KG1 (cell line): ENCODE measurements at regions not wholly inside any gene's neighbourhood (a gene's known extent, or its start where the extent isn't known, plus 50 kb on each side); places are given as distances from the start of the nearest gene placed in this dataset.
"Not testable (repeated sequence)": the region's sequence is repeated elsewhere in the genome, so short reads cannot be mapped to it uniquely, and the experiment has no call there.

Experiments used
- DNase-seq: peaks from one replicate; lab custom pipeline; 2025; lab: John Stamatoyannopoulos, UW

DNA sequence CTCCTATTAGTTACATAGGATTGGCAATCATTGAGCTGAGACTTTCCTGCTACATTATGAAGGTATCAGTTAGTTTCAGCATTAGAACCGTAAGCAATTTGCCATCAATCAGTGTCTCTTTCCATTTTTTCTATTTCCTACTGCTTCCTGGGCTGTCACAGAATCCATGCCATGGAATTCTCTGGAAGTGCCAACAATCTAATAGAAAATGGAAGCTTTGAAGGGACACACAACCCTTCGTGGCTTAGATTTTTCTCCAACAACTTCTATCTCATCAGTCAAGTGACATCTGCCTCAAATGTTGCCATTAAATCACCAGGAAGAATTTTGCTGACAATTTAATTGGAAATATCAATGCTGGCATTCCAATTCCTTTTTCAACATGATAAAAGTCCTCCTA is 183.5 kb upstream of the PARD3B start:
- no peak for DNase-seq

DNA sequence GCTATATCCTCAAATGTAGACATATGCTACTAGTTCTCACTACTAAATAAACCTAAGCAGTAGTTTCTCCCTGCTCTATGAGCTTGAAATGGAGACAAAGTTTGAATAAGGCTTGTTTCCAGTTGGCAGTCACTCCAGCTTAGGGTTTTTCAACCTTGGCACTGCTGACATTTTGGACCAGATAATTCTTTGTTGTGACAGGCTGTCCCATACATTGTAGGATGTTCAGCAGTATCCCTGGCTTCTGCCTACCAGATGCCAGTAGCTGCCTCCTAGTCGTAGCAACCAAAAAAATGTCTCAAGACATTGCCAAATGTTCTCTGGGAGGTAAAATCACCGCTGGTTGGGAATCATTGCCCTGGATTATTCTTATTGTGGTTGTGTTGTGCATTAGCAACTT is 182.7 kb upstream of the PARD3B start:
- no peak for DNase-seq

DNA sequence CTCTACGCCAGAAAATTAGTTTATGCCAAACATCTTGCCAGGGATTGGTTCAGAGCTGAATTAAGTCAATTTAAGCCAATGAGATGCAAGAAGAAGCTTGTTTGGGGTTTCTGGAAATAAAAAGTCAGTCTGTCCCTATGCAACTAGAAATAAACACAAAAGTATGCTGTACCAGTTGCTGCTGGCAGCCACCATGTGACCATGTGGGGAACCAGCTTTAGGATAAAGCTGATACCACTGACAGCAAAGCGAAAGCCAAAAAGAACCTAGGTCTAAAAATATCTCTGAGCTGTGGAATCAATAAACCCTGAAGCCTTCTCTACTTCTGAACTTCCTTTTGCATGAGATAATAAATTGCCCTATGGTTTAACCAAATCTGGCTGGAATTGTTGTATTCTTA is 181.8 kb upstream of the PARD3B start:
- no peak for DNase-seq

DNA sequence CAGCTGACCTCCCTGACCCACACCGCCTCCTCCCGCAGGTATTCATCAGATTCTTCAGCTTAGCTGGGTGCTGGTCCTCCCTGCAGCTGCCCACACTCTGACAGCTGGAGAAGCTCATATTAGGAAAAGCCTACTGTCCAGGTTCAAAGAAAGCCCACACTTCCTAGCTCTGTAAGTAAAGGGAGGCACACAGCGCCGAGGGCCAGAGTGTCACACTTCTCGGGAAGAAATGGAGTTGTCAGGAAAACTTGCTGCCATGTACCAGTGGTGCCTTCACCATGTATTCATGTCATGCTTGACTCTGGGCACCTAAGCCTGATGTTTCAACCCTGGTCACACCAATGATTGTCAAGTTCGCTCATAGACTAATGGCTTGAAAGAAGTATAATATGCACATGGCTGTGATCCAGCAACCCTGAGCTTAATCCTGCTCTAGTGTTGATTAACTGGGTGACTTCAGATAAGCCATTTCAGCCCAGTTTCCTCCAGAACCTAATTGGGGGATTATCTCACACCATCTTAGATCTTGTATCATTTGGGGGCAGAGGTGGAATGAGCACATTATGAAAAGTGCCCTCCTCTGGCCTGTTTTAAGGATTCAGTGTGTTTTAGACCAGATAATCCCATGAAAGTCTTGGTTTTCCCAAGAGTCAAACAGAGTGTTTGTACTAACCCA is 180.3 kb upstream of the PARD3B start:
- no peak for DNase-seq

DNA sequence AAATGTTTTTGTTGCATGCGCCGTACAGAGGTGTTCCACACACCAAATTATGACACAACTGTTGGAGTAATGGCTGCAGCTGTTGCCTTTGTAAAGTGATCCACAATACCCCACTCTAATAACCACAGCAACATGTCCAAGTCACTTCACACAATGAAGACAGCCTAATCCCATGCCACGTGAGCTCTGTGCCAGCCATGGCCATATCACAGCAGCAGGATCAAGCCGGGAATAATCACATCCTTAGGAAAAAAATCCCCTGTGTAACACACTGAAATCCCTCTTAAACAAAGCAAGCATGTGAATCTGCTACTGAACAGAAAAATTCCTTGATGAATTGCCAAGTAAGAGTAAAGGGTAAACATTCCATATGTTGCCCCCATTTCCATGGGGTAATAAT is 179.5 kb upstream of the PARD3B start:
- DNase-seq = no peak

DNA sequence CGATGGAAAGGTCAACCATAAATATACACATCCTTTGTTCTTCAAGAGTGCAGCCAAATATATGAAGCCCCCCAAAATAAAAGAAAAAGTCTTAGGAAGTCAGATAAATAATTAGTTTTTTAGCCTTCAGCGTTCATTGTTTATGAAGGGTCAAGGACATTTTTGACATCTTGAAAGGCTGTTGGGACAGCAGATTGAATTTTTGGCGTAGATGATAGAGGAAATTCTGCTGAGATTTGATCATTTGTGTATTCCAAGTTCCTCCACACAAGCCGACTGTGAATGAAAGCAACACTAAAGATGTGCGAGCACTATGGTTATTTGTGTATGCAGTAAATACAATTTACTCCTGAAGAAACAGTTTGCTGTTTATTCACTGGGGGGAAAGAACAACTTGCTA is 177.8 kb upstream of the PARD3B start:
- no peak for DNase-seq

DNA sequence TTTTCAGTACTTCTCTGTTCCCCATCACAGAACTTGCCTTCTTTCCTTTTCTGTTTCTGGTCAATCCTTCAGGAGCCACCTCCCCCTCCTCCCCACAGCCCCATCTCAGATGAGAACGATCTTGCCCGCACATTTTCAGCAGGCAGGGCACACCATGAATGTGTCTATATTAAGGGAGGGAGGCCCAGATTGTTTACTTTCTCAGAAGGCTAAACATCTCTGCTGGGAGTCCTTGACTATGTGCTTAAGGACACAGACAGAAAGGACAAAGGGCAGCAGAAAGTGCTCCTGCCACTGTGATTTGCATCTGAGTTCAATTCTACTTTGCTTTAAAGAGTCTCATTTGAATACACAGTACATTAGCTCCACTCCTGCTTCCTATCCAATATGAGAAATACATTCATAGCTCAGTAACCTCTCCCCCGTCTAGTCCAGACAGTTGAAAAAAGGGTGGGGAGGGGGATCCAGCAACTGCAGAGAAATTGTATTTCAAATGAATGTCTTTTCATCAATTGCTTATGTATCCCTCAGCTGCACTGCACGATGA is 175.0 kb upstream of the PARD3B start:
- no peak for DNase-seq

DNA sequence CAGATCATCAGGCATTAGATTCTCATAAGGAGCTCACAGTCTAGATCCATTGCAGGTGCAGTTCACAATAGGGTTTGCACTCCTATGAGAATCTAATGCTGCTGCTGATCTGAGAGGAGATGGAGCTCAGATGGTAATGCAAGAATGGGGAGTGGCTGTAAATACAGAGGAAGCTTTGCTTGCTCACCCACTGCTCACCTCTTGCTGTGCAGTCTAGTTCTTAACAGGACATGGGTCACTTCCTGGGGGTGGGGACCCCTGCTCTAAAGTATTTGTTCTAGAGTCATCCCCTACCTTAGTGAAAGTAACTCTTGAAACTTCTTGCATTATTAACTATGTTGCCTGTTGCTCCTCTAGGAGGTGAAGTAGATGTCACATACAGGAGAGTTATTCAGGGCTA is 171.3 kb upstream of the PARD3B start:
- DNase-seq = no peak

DNA sequence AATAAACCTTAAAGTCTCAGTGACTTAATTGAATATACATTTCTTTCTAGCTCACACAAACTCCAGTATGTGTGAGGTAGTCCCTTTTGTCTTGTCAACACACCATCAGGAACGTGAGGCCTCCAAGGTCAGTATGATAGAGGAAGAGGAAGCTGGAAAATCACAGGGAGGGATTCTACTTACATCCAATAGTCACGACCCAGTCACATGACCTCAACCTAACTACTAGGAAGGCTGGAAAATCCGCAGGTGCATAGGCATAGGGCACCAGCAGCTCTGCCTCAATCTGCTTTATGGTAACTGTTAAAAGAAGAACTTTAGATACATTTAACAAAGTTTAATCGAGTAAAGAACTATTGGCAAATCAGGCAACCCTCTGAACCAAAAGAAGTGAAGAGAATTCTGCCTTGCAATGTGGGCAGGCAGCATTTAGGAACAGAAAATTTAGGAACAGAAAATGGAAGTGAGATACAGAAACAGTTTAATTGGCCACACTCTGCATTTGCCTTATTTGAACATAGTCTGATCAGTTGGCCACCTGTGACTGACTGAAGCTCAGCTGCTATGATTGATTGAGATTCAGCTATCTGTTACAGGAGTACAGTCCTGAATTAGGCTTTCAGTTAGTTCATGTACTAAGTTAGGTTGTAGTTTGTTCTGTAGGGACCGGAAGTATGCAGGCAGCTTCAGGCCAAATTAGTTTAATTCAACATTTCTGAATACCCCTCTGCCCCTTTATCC is 165.0 kb upstream of the PARD3B start:
- DNase-seq = no peak

DNA sequence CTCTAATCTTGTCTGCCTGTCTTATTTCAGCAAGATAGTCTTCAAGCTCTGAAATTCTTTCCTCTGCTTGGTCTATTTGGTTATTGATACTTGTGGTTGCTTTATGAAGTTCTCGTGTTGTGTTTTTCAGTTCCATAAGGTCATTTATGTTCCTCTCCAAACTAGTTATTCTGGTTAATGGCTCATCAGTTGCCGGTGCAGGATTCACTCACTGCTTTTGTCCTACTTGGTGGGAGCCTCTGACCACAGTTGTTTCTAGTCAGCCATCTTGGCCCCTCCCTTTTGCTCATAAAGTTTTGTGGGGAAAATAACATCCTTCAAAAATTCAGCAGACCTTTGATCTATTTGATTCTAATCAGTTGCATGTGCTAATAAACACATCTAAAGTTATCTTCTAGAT is 158.6 kb upstream of the PARD3B start:
- DNase-seq = no peak

DNA sequence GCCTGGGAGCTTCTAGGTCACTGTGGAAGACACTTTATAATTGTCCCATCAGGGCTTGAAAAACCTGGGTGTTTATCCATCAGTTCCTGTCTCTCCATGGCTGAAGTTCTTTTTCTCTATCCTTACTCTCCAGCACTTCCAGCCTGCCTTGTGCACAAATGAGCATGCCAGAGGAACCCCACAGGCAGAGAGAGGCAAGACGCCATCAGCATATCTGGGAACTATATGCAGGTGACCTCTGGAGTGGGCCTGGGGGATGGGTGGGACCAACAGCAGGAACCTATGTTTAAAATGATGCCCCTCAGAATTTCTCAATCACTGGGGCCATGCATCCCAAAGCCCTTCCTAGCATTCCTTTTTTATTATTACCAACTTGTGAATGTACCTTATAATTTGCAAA is 156.2 kb upstream of the PARD3B start:
- DNase-seq = no peak

DNA sequence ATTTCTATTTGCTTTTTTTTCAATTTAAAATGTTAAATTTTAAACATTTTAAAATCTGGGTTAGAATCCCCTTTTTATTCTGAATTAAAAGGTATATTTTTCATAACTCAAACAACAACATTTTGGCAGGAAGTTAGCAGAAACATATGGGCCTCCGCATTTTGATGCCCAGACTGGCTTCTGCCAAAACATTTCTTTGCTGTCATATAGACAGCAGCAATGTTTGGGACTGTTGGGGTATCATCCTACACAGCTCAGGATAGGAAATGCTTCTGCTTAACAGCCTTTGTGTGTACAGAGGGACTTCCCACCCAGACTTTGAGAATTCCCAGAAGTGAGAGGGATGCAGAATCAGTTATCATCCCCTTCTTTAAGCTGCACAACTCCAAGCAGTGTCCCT is 155.4 kb upstream of the PARD3B start:
- no peak for DNase-seq

DNA sequence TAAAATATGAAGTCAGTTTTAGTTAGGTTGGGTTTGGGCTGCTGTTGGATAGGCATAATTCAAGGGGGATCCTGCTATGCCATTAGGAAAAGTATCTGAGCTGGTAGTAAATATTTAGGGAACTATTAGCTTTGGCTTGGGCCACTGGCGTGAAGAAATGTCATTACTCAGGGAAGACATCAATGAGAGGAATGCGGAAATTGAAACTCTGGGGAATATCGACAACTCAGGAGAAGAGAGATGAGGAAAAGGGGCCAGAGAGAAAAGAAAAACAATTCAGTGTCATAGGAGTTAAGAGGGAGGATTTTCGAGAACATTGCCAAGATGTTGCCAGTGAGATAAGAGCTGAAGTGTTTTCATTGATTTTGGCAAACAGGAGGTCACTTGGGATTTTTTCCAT is 149.7 kb upstream of the PARD3B start:
- DNase-seq = no peak

DNA sequence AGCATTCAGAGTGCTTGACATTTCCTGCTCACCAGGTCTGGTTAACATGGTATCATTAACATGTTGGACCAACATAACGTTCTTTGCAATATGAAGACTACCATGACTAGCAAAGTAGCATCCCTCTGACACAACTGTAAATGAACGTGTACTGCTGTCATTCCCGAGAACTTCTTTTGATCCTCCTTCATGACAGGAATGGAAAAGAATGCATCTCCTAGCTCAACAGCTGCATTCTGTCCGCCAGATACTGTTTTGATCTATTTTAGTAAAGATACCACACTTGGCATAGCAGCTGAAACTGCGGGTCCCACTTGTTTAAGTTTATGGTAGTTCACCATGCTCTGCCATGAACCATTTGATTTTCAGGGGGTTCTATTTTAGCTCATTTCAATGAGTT is 144.2 kb upstream of the PARD3B start:
- DNase-seq = no peak

DNA sequence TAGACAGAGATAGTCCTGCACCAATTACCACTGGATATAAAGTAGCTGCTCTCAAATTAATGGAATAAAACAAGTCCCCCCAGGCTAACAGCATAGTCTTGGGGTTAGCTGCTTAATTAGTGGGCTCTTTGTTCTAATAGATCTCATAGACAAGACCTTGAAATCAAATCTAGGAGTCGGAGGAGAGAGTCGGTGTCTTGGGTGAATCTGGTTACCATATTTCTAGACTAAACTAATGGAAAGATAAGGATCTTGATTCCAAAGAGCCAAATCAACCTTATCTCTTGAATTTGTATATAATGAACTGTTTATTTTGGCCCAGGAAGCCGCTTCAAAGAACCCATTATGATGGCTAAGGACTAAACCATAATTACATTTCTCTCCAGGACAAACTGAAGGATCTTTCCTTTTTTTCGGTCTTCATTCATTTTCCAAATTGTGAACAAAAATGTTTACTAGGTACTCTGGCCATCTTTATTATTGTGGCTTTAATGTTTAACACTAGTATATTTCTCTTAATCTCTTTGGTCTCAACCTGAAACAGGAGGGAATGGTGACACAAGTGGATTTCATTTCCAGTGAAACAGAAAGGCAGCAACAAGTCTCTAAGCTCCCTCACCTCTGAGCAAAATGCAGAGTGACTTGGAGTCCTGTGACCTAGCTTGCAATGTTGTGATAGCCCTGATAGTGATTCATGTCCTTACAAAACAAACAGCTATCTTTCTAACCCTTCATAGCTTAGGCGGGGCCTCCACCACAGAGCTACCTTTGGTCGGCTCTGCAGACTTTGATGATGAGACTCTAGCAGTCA is 137.9 kb upstream of the PARD3B start:
- DNase-seq = no peak

DNA sequence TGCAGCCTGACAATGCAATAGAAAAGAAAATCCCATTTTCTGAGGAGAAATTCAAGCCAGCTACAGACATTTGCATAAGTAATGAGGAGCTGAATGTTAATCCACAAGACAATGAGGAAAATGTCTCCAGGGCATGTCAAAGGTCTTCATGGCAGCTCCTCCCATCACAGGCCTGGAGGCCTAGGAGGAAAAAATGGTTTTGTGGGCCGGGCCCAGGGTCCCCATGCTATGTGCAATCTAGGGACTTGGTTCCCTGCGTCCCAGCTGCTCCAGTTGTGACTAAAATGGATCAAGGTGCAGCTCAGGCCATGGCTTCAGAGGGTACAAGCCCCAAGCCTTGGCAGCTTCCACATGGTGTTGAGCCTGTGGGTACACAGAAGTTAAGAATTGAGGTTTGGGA is 132.5 kb upstream of the PARD3B start:
- not testable (repeated sequence) for DNase-seq

DNA sequence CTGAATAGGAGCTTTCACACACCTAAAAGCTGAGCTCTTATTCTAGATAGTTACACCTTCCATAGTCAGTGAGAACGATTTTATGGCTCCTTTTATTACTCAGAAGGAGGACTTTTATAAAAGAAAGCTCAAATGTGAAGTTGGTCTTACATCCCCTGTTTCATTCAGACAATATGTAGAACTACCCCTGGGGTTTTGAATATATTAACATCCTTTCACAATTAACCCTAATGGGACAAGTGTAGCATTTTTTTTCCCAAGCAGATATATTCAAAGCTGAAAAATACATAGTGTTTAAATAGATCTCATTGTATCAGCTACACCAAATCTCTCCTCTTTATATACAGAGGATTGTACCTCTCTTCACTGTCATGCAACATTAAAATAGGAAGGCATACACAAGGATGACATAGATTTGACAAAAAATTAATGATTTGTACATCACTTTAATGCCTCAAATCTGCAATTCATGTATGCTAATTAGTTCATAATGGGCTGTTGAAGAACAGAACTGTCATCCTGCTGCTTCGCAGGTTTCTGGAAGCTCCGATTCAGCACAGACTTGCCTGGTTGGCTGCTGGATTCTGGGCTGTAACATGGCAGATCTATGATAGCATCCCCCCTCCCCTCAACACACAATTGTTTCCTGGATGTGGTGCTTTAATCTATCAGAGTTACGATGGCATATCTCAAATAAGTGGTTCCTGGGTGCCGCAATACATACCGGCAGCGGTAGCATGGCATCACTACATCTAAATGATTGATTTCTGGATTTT is 129.7 kb upstream of the PARD3B start:
- no peak for DNase-seq

DNA sequence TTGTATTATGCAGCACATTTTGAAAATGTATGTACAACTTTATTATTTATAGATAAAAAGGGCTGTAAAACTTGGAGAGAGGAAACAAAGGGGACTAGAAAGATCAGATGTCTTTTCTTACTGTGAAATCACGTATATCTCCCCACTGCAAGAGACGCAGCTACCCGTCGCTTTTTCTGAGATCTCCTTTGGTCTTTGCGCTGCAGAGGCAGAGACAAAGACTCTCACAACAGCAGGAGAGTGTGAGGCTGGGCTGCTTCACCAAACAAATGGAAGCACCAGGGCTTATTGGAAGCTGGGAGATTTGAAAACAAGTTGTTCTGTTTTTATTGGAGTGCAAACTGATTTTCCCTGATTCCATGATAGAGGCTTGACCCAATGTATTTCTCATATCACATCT is 129.0 kb upstream of the PARD3B start:
- no peak for DNase-seq

DNA sequence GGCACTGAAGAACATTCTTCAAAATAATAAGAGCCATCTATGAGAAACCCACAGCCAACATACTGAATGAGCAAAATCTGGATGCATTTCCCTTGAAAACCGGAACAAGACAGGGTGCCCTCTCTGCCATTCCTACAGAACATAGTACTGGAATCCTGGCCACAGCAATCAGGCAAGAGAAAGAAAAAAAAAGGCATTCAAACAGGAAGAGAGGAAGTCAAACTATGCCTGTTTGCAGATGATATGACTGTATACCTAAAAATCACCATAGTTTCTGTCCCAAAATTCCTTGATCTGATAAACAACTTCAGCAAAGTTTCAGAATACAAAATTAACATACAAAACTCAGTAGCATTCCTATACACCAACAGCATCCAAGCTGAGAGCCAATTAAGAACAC is 119.5 kb upstream of the PARD3B start:
- DNase-seq = no peak

DNA sequence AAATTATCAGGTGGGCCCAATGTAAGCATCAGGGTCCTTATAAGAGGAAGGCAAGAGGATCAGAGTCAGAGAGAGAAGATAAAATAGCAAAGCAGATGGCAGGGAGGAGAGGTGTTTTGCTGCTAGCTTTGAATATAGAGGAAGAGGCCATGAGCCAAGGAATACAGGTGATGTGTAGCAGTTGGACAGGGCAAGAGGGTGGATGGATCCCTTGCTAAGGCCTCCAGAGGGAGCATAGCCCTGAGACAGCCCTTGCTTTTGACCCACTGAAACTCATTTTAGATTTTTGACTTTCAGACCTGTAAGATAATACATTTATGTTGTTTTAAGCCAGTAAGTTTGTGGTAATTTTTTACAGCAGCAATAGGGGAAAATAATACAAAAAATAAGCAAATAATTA is 116.6 kb upstream of the PARD3B start:
- DNase-seq = no peak

DNA sequence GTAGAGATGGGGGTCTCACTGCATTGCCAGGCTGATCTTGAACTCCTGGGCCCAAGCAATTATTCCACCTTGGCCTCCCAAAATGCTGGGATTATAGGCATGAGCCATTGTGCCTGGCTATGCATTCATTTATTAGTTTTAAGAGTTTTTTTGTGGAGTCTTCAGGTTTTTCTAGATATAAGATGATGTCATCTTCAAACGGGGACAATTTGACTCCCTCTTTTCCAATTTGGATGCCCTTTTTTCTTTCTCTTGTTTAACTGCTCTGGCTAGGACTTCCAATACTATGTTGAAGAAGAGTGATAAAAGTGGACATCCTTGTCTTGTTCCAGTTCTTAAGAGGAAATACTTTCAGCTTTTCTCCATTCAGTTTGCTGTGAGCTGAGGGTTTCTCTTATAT is 113.7 kb upstream of the PARD3B start:
- no peak for DNase-seq

DNA sequence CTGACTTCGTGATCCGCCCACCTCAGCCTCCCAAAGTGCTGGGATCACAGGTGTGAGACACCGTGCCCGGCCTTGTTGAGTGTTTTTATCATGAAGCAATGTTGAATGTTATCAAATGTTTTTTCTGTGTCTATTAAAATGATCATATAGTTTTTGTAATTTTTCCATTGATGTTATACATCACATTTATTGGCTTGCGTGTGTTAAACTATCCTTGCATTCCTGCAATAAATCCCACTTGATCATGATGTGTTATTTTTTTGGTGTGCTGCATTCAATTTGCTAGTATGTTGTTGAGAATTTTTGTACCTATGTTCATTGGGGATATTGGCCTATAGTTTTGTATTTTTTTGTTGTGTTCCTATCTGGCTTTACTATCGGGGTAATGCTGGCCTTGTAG is 113.1 kb upstream of the PARD3B start:
- DNase-seq = no peak
